Gastrocnemius medialis (tissue), 4 donors: ENCODE measurements at regions not wholly inside any gene's neighbourhood (a gene's known extent, or its start where the extent isn't known, plus 50 kb on each side); places are given as distances from the start of the nearest gene placed in this dataset.

ENCODE experiments used
- ATAC-seq, 2 donors: fragments of 150-250 bp; one replicate each; pipeline ENCODE4 v1.9.1; 2016
- DNase-seq, 2 donors: peaks; one replicate each; pipeline ENCODE4 v3.0.0-alpha.2; 2019
- H3K27ac ChIP-seq, 4 donors: fragments of 200-600 bp; sonication (generic); 1 replicate in 1 of 4; 2 replicates in 3 of 4; pipeline ENCODE4 v1.5.1; 2016 to 2018; ENCODE audit warnings: mild to moderate bottlenecking in 2 of 4, moderate library complexity in 1 of 4
- H3K27me3 ChIP-seq, 3 donors: fragments of 200-600 bp; sonication (generic) in 2 of 3; 1 replicate in 1 of 3; 2 replicates in 2 of 3; pipeline versions ENCODE4 v1.5.1 to v1.6.0; 2016 to 2019; ENCODE audit warnings: mild to moderate bottlenecking in 1 of 3, moderate library complexity in 1 of 3
- H3K36me3 ChIP-seq, 2 donors: fragments of 200-600 bp; sonication (generic) in 1 of 2; one replicate each; pipeline ENCODE4 v1.5.1; 2017 to 2018
- H3K4me1 ChIP-seq, 2 donors: fragments of 200-600 bp; sonication (generic) in 1 of 2; one replicate each; pipeline ENCODE4 v1.5.1; 2016 to 2017; ENCODE audit warnings: mild to moderate bottlenecking in 2 of 2
- H3K4me3 ChIP-seq, 4 donors: fragments of 200-600 bp; sonication (generic) in 3 of 4; 1 replicate in 1 of 4; 2 replicates in 3 of 4; pipeline ENCODE4 v1.5.1; 2016 to 2019; ENCODE audit warnings: mild to moderate bottlenecking in 2 of 4
- H3K9me3 ChIP-seq, 3 donors: fragments of 200-600 bp; sonication (generic) in 2 of 3; 1 replicate in 1 of 3; 2 replicates in 2 of 3; pipeline ENCODE4 v1.5.1; 2016 to 2019
- CTCF ChIP-seq, 5 experiments: fragments of 450-650 bp in 3 of 5; fragments of 200-600 bp in 2 of 5; sonication (generic) in 2 of 5; IDR thresholded peaks in 4 of 5; conservative IDR thresholded peaks in 1 of 5; 1 replicate in 4 of 5; 2 replicates in 1 of 5; pipeline ENCODE4 v1.5.1; 2016 to 2019; ENCODE audit warnings: antibody characterized with exemption in 5 of 5, mild to moderate bottlenecking in 3 of 5, moderate library complexity in 3 of 5
- POLR2A ChIP-seq, 2 donors: fragments of 450-650 bp; IDR thresholded peaks; one replicate each; pipeline ENCODE4 v1.6.1; 2017; ENCODE audit warnings: antibody characterized with exemption in 2 of 2, mild to moderate bottlenecking in 2 of 2, moderate library complexity in 2 of 2
- in situ Hi-C, 4 donors: fragments of 200-750 bp; cut with MboI; loops; one replicate each; pipeline versions ENCODE4 v1.15.0 to v1.8.0; 2017; ENCODE audit warnings: low sequenced_read_pairs in 4 of 4
- intact Hi-C: fragments of 100-400 bp; cut with DNase I; formaldehyde crosslinking; loops from one replicate; pipeline ENCODE4 v1.15.1; 2023; ENCODE audit warnings: low total_unique reads

- intact Hi-C loops (no loop called here), in situ Hi-C loops (no loop called here)
- Histone ChIP-seq H3K4me1 (no peaks in the 10 kb centered on the region), H3K27ac (no peak overlapping the region), H3K9me3 (no peaks in the 10 kb centered on the region), H3K27me3 (no peaks in the 10 kb centered on the region), H3K36me3 (no peaks in the 10 kb centered on the region), H3K4me3 (no peak overlapping the region)
- TF ChIP-seq CTCF (IDR thresholded peaks at IDR 0.05 in 4 of 5, conservative IDR thresholded peaks at IDR 0.05 in 1 of 5) (no peak), POLR2A (IDR thresholded peaks at IDR 0.05) (no peak)
- no peak for DNase-seq
- no peak for ATAC-seq
These were observed 544.6 kb upstream of the NECTIN3 start for GRCh38 chr3:110526777-110527727.

- H3K4me1 ChIP-seq: no peaks in the 10 kb centered on the region
- intact Hi-C loops: no loop called here
- TF ChIP-seq POLR2A (IDR thresholded peaks at IDR 0.05) (no peak), CTCF (IDR thresholded peaks at IDR 0.05 in 4 of 5, conservative IDR thresholded peaks at IDR 0.05 in 1 of 5) (no peak)
- H3K27me3 ChIP-seq: no peaks in the 10 kb centered on the region
- no peaks in the 10 kb centered on the region for H3K36me3 ChIP-seq
- H3K4me3 ChIP-seq: no peak overlapping the region
- no peak overlapping the region for H3K27ac ChIP-seq
- in situ Hi-C loops: no loop called here
- no peak for ATAC-seq
- DNase-seq: no peak
- no peaks in the 10 kb centered on the region for H3K9me3 ChIP-seq
These were observed 543.1 kb upstream of the NECTIN3 start for GRCh38 chr3:110528305-110529121.

- in situ Hi-C loops: no loop called here
- intact Hi-C loops: no loop called here
These were observed 540.7 kb upstream of the NECTIN3 start for GRCh38 chr3:110530902-110531301.

GRCh38 chr3:110533089-110533488 is 538.5 kb upstream of the NECTIN3 start:
- intact Hi-C loops (no loop called here), in situ Hi-C loops (no loop called here)
- TF ChIP-seq CTCF (IDR thresholded peaks at IDR 0.05 in 4 of 5, conservative IDR thresholded peaks at IDR 0.05 in 1 of 5) (no peak), POLR2A (IDR thresholded peaks at IDR 0.05) (no peak)
- H3K27ac ChIP-seq: no peak overlapping the region
- H3K36me3 ChIP-seq: no peaks in the 10 kb centered on the region
- H3K27me3 ChIP-seq: no peaks in the 10 kb centered on the region
- DNase-seq: no peak
- no peak for ATAC-seq
- no peak overlapping the region for H3K4me3 ChIP-seq
- H3K9me3 ChIP-seq: no peaks in the 10 kb centered on the region
- H3K4me1 ChIP-seq: no peaks in the 10 kb centered on the region

More at GRCh38 chr3:110530902-110531301, 540.7 kb upstream of the NECTIN3 start:
- H3K36me3 ChIP-seq: no peaks in the 10 kb centered on the region
- H3K4me3 ChIP-seq: no peak overlapping the region
- ATAC-seq: no peak
- no peak for DNase-seq
- H3K27ac ChIP-seq: no peak overlapping the region
- TF ChIP-seq CTCF (IDR thresholded peaks at IDR 0.05 in 4 of 5, conservative IDR thresholded peaks at IDR 0.05 in 1 of 5) (no peak), POLR2A (IDR thresholded peaks at IDR 0.05) (no peak)
- no peaks in the 10 kb centered on the region for H3K4me1 ChIP-seq
- no peaks in the 10 kb centered on the region for H3K9me3 ChIP-seq
- no peaks in the 10 kb centered on the region for H3K27me3 ChIP-seq
